HL-60 (cell line): ENCODE measurements at regions not wholly inside any gene's neighbourhood (a gene's known extent, or its start where the extent isn't known, plus 50 kb on each side); places are given as distances from the start of the nearest gene placed in this dataset.

ENCODE experiments used
- GABPA ChIP-seq: IDR thresholded peaks from 2 replicates; pipeline ENCODE4 v1.6.1; 2012; ENCODE audit warnings: low read depth
- POLR2AphosphoS5 ChIP-seq: IDR thresholded peaks from 2 replicates; pipeline ENCODE4 v1.6.1; 2012; ENCODE audit warnings: low read depth
- SPI1 ChIP-seq: IDR thresholded peaks from 2 replicates; pipeline ENCODE4 v1.6.1; 2012; ENCODE audit warnings: low read depth, mild to moderate bottlenecking, borderline replicate concordance
- TF ChIP-seq, protein P1 (sequence below): IDR thresholded peaks from one replicate; pipeline ENCODE4 v1.5.1; 2011; ENCODE audit warnings: low read length, control low read depth, inconsistent platforms; ENCODE audit not compliant: insufficient read depth
- TF ChIP-seq, protein P2 (sequence below): IDR thresholded peaks from 2 replicates; pipeline ENCODE4 v1.6.1; 2012; ENCODE audit warnings: low read depth; ENCODE audit not compliant: insufficient replicate concordance

DNA sequence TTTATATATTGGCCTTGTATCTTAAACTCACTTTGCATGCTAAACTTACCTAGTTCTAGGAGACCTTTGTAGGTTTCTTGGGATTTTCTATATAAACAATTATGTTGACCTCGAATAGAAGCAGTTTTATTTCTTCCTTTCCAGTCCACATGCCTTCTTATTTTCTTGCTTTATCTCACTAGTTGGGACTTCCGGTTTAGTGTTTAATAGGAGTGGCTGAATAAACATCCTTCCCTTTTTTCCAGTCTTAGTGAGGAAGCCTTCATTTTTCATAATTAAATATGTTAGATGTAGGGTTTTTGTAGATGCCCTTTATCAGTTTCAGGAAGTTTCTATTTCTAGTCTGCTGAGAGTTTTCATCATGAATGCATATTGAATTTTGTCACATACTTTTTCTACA, 347.3 kb upstream of the HNRNPA3 start:
- TF ChIP-seq, protein P1, sequence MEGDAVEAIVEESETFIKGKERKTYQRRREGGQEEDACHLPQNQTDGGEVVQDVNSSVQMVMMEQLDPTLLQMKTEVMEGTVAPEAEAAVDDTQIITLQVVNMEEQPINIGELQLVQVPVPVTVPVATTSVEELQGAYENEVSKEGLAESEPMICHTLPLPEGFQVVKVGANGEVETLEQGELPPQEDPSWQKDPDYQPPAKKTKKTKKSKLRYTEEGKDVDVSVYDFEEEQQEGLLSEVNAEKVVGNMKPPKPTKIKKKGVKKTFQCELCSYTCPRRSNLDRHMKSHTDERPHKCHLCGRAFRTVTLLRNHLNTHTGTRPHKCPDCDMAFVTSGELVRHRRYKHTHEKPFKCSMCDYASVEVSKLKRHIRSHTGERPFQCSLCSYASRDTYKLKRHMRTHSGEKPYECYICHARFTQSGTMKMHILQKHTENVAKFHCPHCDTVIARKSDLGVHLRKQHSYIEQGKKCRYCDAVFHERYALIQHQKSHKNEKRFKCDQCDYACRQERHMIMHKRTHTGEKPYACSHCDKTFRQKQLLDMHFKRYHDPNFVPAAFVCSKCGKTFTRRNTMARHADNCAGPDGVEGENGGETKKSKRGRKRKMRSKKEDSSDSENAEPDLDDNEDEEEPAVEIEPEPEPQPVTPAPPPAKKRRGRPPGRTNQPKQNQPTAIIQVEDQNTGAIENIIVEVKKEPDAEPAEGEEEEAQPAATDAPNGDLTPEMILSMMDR: no peak
- TF ChIP-seq POLR2AphosphoS5 (no peak), GABPA (no peak), SPI1 (peak; percentile 8; the same call in 1 of the 2 replicates)
- TF ChIP-seq, protein P2, sequence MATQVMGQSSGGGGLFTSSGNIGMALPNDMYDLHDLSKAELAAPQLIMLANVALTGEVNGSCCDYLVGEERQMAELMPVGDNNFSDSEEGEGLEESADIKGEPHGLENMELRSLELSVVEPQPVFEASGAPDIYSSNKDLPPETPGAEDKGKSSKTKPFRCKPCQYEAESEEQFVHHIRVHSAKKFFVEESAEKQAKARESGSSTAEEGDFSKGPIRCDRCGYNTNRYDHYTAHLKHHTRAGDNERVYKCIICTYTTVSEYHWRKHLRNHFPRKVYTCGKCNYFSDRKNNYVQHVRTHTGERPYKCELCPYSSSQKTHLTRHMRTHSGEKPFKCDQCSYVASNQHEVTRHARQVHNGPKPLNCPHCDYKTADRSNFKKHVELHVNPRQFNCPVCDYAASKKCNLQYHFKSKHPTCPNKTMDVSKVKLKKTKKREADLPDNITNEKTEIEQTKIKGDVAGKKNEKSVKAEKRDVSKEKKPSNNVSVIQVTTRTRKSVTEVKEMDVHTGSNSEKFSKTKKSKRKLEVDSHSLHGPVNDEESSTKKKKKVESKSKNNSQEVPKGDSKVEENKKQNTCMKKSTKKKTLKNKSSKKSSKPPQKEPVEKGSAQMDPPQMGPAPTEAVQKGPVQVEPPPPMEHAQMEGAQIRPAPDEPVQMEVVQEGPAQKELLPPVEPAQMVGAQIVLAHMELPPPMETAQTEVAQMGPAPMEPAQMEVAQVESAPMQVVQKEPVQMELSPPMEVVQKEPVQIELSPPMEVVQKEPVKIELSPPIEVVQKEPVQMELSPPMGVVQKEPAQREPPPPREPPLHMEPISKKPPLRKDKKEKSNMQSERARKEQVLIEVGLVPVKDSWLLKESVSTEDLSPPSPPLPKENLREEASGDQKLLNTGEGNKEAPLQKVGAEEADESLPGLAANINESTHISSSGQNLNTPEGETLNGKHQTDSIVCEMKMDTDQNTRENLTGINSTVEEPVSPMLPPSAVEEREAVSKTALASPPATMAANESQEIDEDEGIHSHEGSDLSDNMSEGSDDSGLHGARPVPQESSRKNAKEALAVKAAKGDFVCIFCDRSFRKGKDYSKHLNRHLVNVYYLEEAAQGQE: no peak
